Esophagus squamous epithelium (tissue), 4 donors: ENCODE measurements at regions not wholly inside any gene's neighbourhood (a gene's known extent, or its start where the extent isn't known, plus 50 kb on each side); places are given as distances from the start of the nearest gene placed in this dataset.

Experiments
- CTCF ChIP-seq, 6 experiments: fragments of 450-650 bp in 4 of 6; fragments of 200-600 bp in 2 of 6; sonication (generic) in 2 of 6; IDR thresholded peaks; one replicate each; pipeline ENCODE4 v1.5.1; 2016 to 2019; ENCODE audit warnings: antibody characterized with exemption in 6 of 6, mild to moderate bottlenecking in 4 of 6, moderate library complexity in 4 of 6
- POLR2A ChIP-seq, 4 donors: fragments of 450-650 bp; IDR thresholded peaks; one replicate each; pipeline ENCODE4 v1.6.1; 2017; ENCODE audit warnings: antibody characterized with exemption in 4 of 4, mild to moderate bottlenecking in 4 of 4, moderate library complexity in 3 of 4

- TF ChIP-seq POLR2A (IDR thresholded peaks at IDR 0.05) = no peak
- TF ChIP-seq CTCF (IDR thresholded peaks at IDR 0.05) = no peak
Observed at GRCh38 chr7:42699380-42700178, 212.3 kb downstream of the C7orf25 start.
